GM23338 (cell line): ENCODE measurements at regions not wholly inside any gene's neighbourhood (a gene's known extent, or its start where the extent isn't known, plus 50 kb on each side); places are given as distances from the start of the nearest gene placed in this dataset.

Source experiments
- ATAC-seq: fragments of 200-7000 bp; cut with Tn5 transposase; 3 replicates; pipeline ENCODE4 v1.9.1; 2020
- DNase-seq: peaks from one replicate; pipeline ENCODE4 v3.0.0-alpha.2; 2015; ENCODE audit warnings: low spot score
- H2AFZ ChIP-seq: fragments of 200-600 bp; sonication (generic); 2 replicates; pipeline ENCODE4 v1.8.0; 2016; ENCODE audit warnings: antibody characterized with exemption, mild to moderate bottlenecking, moderate library complexity
- H3F3A ChIP-seq: fragments of 200-600 bp; sonication (generic); replicated peaks from 2 replicates; pipeline ENCODE4 v1.8.0; 2017; ENCODE audit warnings: antibody characterized with exemption, mixed run types, low read depth
- H3K27ac ChIP-seq: fragments of 200-600 bp; sonication (generic); 2 replicates; pipeline ENCODE4 v1.6.1; 2016; ENCODE audit warnings: low read depth
- H3K27me3 ChIP-seq: fragments of 200-600 bp; sonication (generic); 2 replicates; pipeline ENCODE4 v1.8.0; 2016; ENCODE audit warnings: mild to moderate bottlenecking, mixed run types, moderate library complexity; ENCODE audit not compliant: insufficient read depth
- H3K36me3 ChIP-seq: fragments of 200-600 bp; sonication (generic); 2 replicates; pipeline ENCODE4 v1.8.0; 2016; ENCODE audit warnings: mild to moderate bottlenecking; ENCODE audit not compliant: insufficient read depth
- H3K4me1 ChIP-seq: fragments of 200-600 bp; sonication (generic); 2 replicates; pipeline ENCODE4 v1.8.0; 2016; ENCODE audit warnings: mild to moderate bottlenecking, moderate library complexity; ENCODE audit not compliant: insufficient read depth
- H3K4me2 ChIP-seq: fragments of 200-600 bp; sonication (generic); 2 replicates; pipeline ENCODE4 v1.7.1; 2017; ENCODE audit warnings: mixed run types
- H3K4me3 ChIP-seq: fragments of 200-600 bp; sonication (generic); 2 replicates; pipeline ENCODE4 v1.6.1; 2016; ENCODE audit warnings: mixed run types
- H3K79me2 ChIP-seq: fragments of 200-600 bp; sonication (generic); replicated peaks from 2 replicates; pipeline ENCODE4 v1.8.0; 2017; ENCODE audit warnings: mild to moderate bottlenecking; ENCODE audit not compliant: insufficient read depth
- H3K9me2 ChIP-seq: fragments of 200-600 bp; sonication (generic); 2 replicates; pipeline ENCODE4 v1.8.0; 2017; ENCODE audit not compliant: insufficient read depth
- H4K20me1 ChIP-seq: fragments of 200-600 bp; sonication (generic); replicated peaks from 2 replicates; pipeline ENCODE4 v1.8.0; 2017; ENCODE audit warnings: mild to moderate bottlenecking; ENCODE audit not compliant: insufficient read depth
- H3K27ac Mint-ChIP-seq: 2 replicates; pipeline ENCODE4 v1.8.0; 2020; ENCODE audit warnings: inconsistent platforms, mild to moderate bottlenecking, moderate library complexity, mixed read lengths
- H3K27me3 Mint-ChIP-seq: 3 replicates; pipeline ENCODE4 v1.8.0; 2022; ENCODE audit warnings: low read depth, mild to moderate bottlenecking, moderate library complexity, mixed read lengths, inconsistent platforms; ENCODE audit not compliant: insufficient read depth, poor library complexity
- H3K36me3 Mint-ChIP-seq: 3 replicates; pipeline ENCODE4 v1.8.0; 2021; ENCODE audit warnings: low read depth, mild to moderate bottlenecking, inconsistent platforms, moderate library complexity, mixed read lengths
- H3K4me1 Mint-ChIP-seq: 3 replicates; pipeline ENCODE4 v1.8.0; 2020; ENCODE audit warnings: mild to moderate bottlenecking, inconsistent platforms, mixed read lengths
- H3K4me3 Mint-ChIP-seq: 3 replicates; pipeline ENCODE4 v1.8.0; 2021; ENCODE audit warnings: moderate library complexity, mild to moderate bottlenecking, inconsistent platforms, mixed read lengths
- H3K9me3 Mint-ChIP-seq: 3 replicates; pipeline ENCODE4 v1.8.0; 2020; ENCODE audit warnings: moderate library complexity, mild to moderate bottlenecking, inconsistent platforms, mixed read lengths
- CREB1 ChIP-seq: fragments of 250-450 bp; sonication (Bioruptor Pico); IDR thresholded peaks from 2 replicates; pipeline ENCODE4 v1.5.0; 2020; ENCODE audit warnings: low read depth, mild to moderate bottlenecking, moderate library complexity
- ETS1 ChIP-seq: IDR thresholded peaks from 2 replicates; pipeline ENCODE4 v1.6.1; 2016; ENCODE audit warnings: antibody characterized with exemption
- EZH2 ChIP-seq: fragments of 200-600 bp; sonication (generic); IDR thresholded peaks from one replicate; pipeline ENCODE4 v1.8.0; 2017; ENCODE audit warnings: antibody characterized with exemption, mild to moderate bottlenecking, low read depth; ENCODE audit not compliant: unreplicated experiment
- EZH2phosphoT487 ChIP-seq: fragments of 200-600 bp; sonication (generic); IDR thresholded peaks from one replicate; pipeline ENCODE4 v1.8.1; 2018; ENCODE audit warnings: antibody characterized with exemption; ENCODE audit not compliant: unreplicated experiment
- NANOG ChIP-seq: IDR thresholded peaks from 2 replicates; pipeline ENCODE4 v1.6.1; 2016; ENCODE audit warnings: antibody characterized with exemption, borderline replicate concordance
- POLR2AphosphoS5 ChIP-seq: IDR thresholded peaks from 2 replicates; pipeline ENCODE4 v1.6.1; 2016; ENCODE audit warnings: antibody characterized with exemption, low read depth
- STAT1 ChIP-seq: IDR thresholded peaks from one replicate; pipeline ENCODE4 v1.6.1; 2016; ENCODE audit warnings: antibody characterized with exemption; ENCODE audit not compliant: unreplicated experiment
- ZNF114 ChIP-seq: fragments of 250-450 bp; sonication (Bioruptor Pico); IDR thresholded peaks from 2 replicates; pipeline ENCODE4 v1.5.0; 2020; ENCODE audit warnings: mild to moderate bottlenecking, moderate library complexity
- ZNF331 ChIP-seq: fragments of 250-450 bp; sonication (Bioruptor Pico); IDR thresholded peaks from 2 replicates; pipeline ENCODE4 v1.5.0; 2020; ENCODE audit warnings: low read depth, mild to moderate bottlenecking, moderate library complexity
- ZNF462 ChIP-seq: fragments of 250-450 bp; sonication (Bioruptor Pico); IDR thresholded peaks from 2 replicates; pipeline ENCODE4 v1.5.0; 2020; ENCODE audit warnings: mild to moderate bottlenecking, moderate library complexity
- TF ChIP-seq, protein P1 (sequence below), 2 experiments: fragments of 200-600 bp in 1 of 2; sonication (generic) in 1 of 2; conservative IDR thresholded peaks; 2 replicates each; pipeline versions ENCODE4 v1.5.1 to v1.6.1; 2016 to 2017; ENCODE audit warnings: antibody characterized with exemption in 2 of 2, low read depth in 2 of 2, mild to moderate bottlenecking in 2 of 2, moderate library complexity in 1 of 2

DNA sequence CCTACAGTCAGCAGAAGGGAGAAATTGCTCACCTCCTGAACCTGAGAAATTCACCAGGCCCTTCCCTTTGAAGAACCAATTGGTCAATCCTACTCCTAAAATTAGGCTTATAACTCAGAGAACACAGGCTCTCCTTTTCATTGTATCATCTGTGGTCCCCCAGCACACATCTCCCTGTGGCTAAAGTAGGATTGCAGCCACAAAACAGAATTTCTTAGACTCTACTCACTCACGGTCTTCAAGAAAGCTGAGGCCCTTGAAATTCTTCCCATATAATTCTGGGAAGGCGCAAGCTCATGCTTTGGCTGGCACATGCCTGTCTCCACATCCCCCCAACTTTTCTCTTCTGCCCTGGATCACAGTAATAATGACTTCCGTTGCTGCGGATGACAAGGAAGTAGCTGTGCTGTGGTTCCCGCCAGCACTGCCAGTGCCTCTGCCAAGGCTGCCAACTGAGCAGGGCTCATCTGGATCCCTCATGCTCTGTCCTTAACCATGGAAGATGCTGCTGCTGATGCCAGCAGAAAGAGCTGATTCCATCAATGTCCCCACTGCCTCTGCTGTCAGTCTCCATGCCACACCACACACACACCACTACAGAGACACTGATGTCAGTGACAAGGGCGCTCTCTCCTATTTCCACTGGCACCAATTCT is 200.6 kb upstream of the POU2AF2 start:
- H3K4me1 Mint-ChIP-seq: peaks cover 27% of the 10 kb centered on the region
- Histone ChIP-seq H3K4me2 (no peak overlapping the region), H3K36me3 (no peaks in the 10 kb centered on the region), H2AFZ (peak overlapping the region; percentile 69; the same call in 1 of the 2 replicates), H3K4me3 (no peak overlapping the region), H3K4me1 (peaks cover 7% of the 10 kb centered on the region; the same call in 1 of the 2 replicates), H3K79me2 (no peaks in the 10 kb centered on the region), H3K27me3 (no peaks in the 10 kb centered on the region), H3K27ac (no peak overlapping the region), H4K20me1 (no peaks in the 10 kb centered on the region), H3F3A (no peaks in the 10 kb centered on the region), H3K9me2 (no peaks in the 10 kb centered on the region)
- no peak for TF ChIP-seq CREB1 (CRISPR knock-in tag)
- no peak for TF ChIP-seq EZH2
- TF ChIP-seq POLR2AphosphoS5: no peak
- no peaks in the 10 kb centered on the region for H3K36me3 Mint-ChIP-seq
- ATAC-seq (no peak), DNase-seq (no peak)
- peaks cover 7% of the 10 kb centered on the region for H3K27me3 Mint-ChIP-seq
- no peaks in the 10 kb centered on the region for H3K9me3 Mint-ChIP-seq
- no peak overlapping the region for H3K4me3 Mint-ChIP-seq
- H3K27ac Mint-ChIP-seq: no peak overlapping the region

- Histone ChIP-seq H3K4me1 (no peaks in the 10 kb centered on the region), H3K79me2 (no peaks in the 10 kb centered on the region), H3K4me3 (no peak overlapping the region), H4K20me1 (no peaks in the 10 kb centered on the region), H3K27ac (no peak overlapping the region), H2AFZ (no peak overlapping the region), H3K36me3 (no peaks in the 10 kb centered on the region), H3K4me2 (no peak overlapping the region), H3F3A (no peaks in the 10 kb centered on the region), H3K9me2 (peaks cover 10% of the 10 kb centered on the region; the same call in 1 of the 2 replicates), H3K27me3 (no peaks in the 10 kb centered on the region)
- TF ChIP-seq EZH2phosphoT487 (no peak), STAT1 (no peak), ZNF462 (CRISPR knock-in tag) (no peak), ETS1 (no peak), NANOG (no peak), ZNF114 (no peak), ZNF331 (no peak), EZH2 (no peak), POLR2AphosphoS5 (no peak)
- TF ChIP-seq, protein P1, sequence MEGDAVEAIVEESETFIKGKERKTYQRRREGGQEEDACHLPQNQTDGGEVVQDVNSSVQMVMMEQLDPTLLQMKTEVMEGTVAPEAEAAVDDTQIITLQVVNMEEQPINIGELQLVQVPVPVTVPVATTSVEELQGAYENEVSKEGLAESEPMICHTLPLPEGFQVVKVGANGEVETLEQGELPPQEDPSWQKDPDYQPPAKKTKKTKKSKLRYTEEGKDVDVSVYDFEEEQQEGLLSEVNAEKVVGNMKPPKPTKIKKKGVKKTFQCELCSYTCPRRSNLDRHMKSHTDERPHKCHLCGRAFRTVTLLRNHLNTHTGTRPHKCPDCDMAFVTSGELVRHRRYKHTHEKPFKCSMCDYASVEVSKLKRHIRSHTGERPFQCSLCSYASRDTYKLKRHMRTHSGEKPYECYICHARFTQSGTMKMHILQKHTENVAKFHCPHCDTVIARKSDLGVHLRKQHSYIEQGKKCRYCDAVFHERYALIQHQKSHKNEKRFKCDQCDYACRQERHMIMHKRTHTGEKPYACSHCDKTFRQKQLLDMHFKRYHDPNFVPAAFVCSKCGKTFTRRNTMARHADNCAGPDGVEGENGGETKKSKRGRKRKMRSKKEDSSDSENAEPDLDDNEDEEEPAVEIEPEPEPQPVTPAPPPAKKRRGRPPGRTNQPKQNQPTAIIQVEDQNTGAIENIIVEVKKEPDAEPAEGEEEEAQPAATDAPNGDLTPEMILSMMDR (conservative IDR thresholded peaks at IDR 0.05; ENCODE audit: low read depth in 2 of 2): no peak
- Mint-ChIP-seq H3K27me3 (peaks cover 1% of the 10 kb centered on the region), H3K4me1 (peaks cover 2% of the 10 kb centered on the region; the same call in 2 of the 3 replicates), H3K27ac (no peak overlapping the region), H3K4me3 (no peak overlapping the region), H3K36me3 (no peaks in the 10 kb centered on the region), H3K9me3 (0 out of 3 replicates have a peak, but pooled peaks cover 3% of the 10 kb centered on the region)
- DNase-seq: no peak
- no peak for ATAC-seq
Observed at GRCh38 chr11:111039982-111040381, 205.5 kb upstream of the POU2AF2 start.
